Chondrocyte (in vitro differentiated cells): ENCODE measurements at regions not wholly inside any gene's neighbourhood (a gene's known extent, or its start where the extent isn't known, plus 50 kb on each side); places are given as distances from the start of the nearest gene placed in this dataset.
A peak's percentile ranks its signal among the peaks of the same experiment; 100 is the strongest.

Experiments
- DNase-seq: peaks from one replicate; pipeline ENCODE4 v3.0.0; 2021; ENCODE audit warnings: mixed read lengths, low spot score
- H3K27ac Mint-ChIP-seq: one replicate; pipeline ENCODE4 v1.8.0; 2021; ENCODE audit warnings: mild to moderate bottlenecking, moderate library complexity, mixed read lengths; ENCODE audit not compliant: unreplicated experiment
- H3K27me3 Mint-ChIP-seq: 2 replicates; pipeline ENCODE4 v1.8.0; 2021; ENCODE audit warnings: low read depth, mixed read lengths
- H3K36me3 Mint-ChIP-seq: 2 replicates; pipeline ENCODE4 v1.8.0; 2021; ENCODE audit warnings: low read depth, mixed read lengths
- H3K4me1 Mint-ChIP-seq: 2 replicates; pipeline ENCODE4 v1.8.0; 2021; ENCODE audit warnings: low read depth, mild to moderate bottlenecking, mixed read lengths
- H3K4me3 Mint-ChIP-seq: one replicate; pipeline ENCODE4 v1.8.0; 2021; ENCODE audit warnings: mild to moderate bottlenecking, moderate library complexity, mixed read lengths; ENCODE audit not compliant: unreplicated experiment
- H3K9me3 Mint-ChIP-seq: 2 replicates; pipeline ENCODE4 v1.8.0; 2021; ENCODE audit warnings: low read depth, mixed read lengths
- TF ChIP-seq, protein P1 (sequence below): fragments of 200-600 bp; sonication (generic); IDR thresholded peaks from 2 replicates; pipeline ENCODE4 v1.5.0; 2021; ENCODE audit warnings: antibody characterized with exemption, mild to moderate bottlenecking, moderate library complexity

DNA sequence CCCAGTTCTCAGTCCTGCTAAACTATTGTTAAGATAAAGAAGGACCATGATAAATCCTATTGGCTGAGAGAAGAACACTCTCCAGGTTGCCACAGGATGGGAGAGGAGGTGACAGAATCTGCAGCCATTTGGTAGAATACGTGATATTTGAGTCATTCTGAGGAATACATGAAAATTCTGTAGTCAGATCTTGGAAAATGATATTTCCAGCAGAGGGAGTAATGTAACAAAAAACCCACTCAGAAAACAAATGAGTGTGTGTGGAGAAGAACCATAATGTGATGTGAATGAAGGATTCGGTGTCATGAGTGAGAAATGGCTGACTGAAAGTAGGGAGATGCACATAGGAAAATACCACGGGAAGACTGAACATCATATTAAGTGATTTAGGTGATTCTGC lies 128.5 kb upstream of the PFKP start:
- H3K27me3 Mint-ChIP-seq = peaks cover 14% of the 10 kb centered on the region
- TF ChIP-seq, protein P1, sequence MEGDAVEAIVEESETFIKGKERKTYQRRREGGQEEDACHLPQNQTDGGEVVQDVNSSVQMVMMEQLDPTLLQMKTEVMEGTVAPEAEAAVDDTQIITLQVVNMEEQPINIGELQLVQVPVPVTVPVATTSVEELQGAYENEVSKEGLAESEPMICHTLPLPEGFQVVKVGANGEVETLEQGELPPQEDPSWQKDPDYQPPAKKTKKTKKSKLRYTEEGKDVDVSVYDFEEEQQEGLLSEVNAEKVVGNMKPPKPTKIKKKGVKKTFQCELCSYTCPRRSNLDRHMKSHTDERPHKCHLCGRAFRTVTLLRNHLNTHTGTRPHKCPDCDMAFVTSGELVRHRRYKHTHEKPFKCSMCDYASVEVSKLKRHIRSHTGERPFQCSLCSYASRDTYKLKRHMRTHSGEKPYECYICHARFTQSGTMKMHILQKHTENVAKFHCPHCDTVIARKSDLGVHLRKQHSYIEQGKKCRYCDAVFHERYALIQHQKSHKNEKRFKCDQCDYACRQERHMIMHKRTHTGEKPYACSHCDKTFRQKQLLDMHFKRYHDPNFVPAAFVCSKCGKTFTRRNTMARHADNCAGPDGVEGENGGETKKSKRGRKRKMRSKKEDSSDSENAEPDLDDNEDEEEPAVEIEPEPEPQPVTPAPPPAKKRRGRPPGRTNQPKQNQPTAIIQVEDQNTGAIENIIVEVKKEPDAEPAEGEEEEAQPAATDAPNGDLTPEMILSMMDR = peak; percentile 77
- DNase-seq = no peak
- H3K4me3 Mint-ChIP-seq = no peak overlapping the region
- H3K36me3 Mint-ChIP-seq = no peaks in the 10 kb centered on the region
- H3K27ac Mint-ChIP-seq = no peak overlapping the region
- H3K9me3 Mint-ChIP-seq = no peaks in the 10 kb centered on the region
- H3K4me1 Mint-ChIP-seq = peaks cover 6% of the 10 kb centered on the region

- DNase-seq = no peak
- peaks cover 8% of the 10 kb centered on the region for H3K27me3 Mint-ChIP-seq
Observed at GRCh38 chr10:2936816-2937215, 130.5 kb upstream of the PFKP start.

GRCh38 chr10:2935647-2936386 lies 131.5 kb upstream of the PFKP start:
- no peak for DNase-seq
- H3K4me3 Mint-ChIP-seq = no peak overlapping the region
- no peak overlapping the region for H3K27ac Mint-ChIP-seq
- no peaks in the 10 kb centered on the region for H3K36me3 Mint-ChIP-seq
- H3K4me1 Mint-ChIP-seq = peaks cover 12% of the 10 kb centered on the region
- H3K27me3 Mint-ChIP-seq = peaks cover 4% of the 10 kb centered on the region
- TF ChIP-seq, protein P1 = no peak
- no peaks in the 10 kb centered on the region for H3K9me3 Mint-ChIP-seq

More at GRCh38 chr10:2936816-2937215, 130.5 kb upstream of the PFKP start:
- TF ChIP-seq, protein P1 = no peak
- no peaks in the 10 kb centered on the region for H3K36me3 Mint-ChIP-seq
- H3K27ac Mint-ChIP-seq = no peak overlapping the region
- peaks cover 12% of the 10 kb centered on the region for H3K4me1 Mint-ChIP-seq
- H3K4me3 Mint-ChIP-seq = no peak overlapping the region
- H3K9me3 Mint-ChIP-seq = no peaks in the 10 kb centered on the region

- H3K36me3 Mint-ChIP-seq = no peaks in the 10 kb centered on the region
- H3K4me3 Mint-ChIP-seq = no peak overlapping the region
- TF ChIP-seq, protein P1 = no peak
- no peaks in the 10 kb centered on the region for H3K9me3 Mint-ChIP-seq
- no peak overlapping the region for H3K27ac Mint-ChIP-seq
- no peak for DNase-seq
- H3K4me1 Mint-ChIP-seq = peaks cover 12% of the 10 kb centered on the region
- peaks cover under 1% of the 10 kb centered on the region for H3K27me3 Mint-ChIP-seq
Observed at GRCh38 chr10:2933924-2934323, 133.4 kb upstream of the PFKP start.

DNA sequence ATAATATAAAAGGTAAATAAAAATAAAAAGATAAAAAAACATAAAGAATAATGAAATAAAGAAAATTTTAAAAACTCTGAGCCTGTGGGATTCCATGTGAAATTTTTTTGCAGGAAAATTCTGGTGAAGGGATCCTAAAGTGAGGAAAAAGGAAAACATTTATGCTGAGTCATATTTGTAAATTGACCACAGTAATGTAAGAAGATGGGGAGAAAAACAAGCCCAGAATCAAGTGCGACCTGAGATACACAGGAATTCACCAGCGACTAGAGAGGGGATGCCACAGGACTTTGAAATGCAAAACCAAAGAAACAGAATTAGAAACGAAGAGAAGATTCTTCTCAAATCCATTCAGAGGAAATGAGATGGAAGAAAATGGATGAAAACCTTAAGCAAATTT lies 133.8 kb upstream of the PFKP start:
- DNase-seq = no peak
- TF ChIP-seq, protein P1 = no peak
- no peaks in the 10 kb centered on the region for H3K27me3 Mint-ChIP-seq
- peaks cover 12% of the 10 kb centered on the region for H3K4me1 Mint-ChIP-seq
- H3K36me3 Mint-ChIP-seq = no peaks in the 10 kb centered on the region
- no peak overlapping the region for H3K27ac Mint-ChIP-seq
- H3K9me3 Mint-ChIP-seq = no peaks in the 10 kb centered on the region
- no peak overlapping the region for H3K4me3 Mint-ChIP-seq
